Stomach (tissue), 8 donors: ENCODE measurements at regions not wholly inside any gene's neighbourhood (a gene's known extent, or its start where the extent isn't known, plus 50 kb on each side); places are given as distances from the start of the nearest gene placed in this dataset.

ENCODE experiments used
- DNase-seq, 2 donors: peaks; one replicate each; pipeline versions ENCODE4 v3.0.0 to v3.0.0-alpha.2; 2013 to 2019
- H3K27ac ChIP-seq, 5 donors: fragments of 200-600 bp in 4 of 5; sonication (generic) in 4 of 5; one replicate each; pipeline ENCODE4 v1.5.1; 2013 to 2019; ENCODE audit warnings: mild to moderate bottlenecking in 1 of 5, moderate library complexity in 1 of 5
- H3K27me3 ChIP-seq, 3 donors: fragments of 200-600 bp; sonication (generic); one replicate each; pipeline ENCODE4 v1.5.1; 2017 to 2019; ENCODE audit warnings: mixed run types in 1 of 3
- H3K36me3 ChIP-seq, 4 donors: fragments of 200-600 bp; sonication (generic); 1 replicate in 3 of 4; 2 replicates in 1 of 4; pipeline ENCODE4 v1.5.1; 2016 to 2019
- H3K4me1 ChIP-seq, 4 donors: fragments of 200-600 bp; sonication (generic); one replicate each; pipeline ENCODE4 v1.5.1; 2016 to 2019
- H3K4me3 ChIP-seq, 4 donors: fragments of 200-600 bp; sonication (generic) in 3 of 4; one replicate each; pipeline ENCODE4 v1.5.1; 2016 to 2019; ENCODE audit warnings: mild to moderate bottlenecking in 1 of 4
- H3K9me3 ChIP-seq, 4 donors: fragments of 200-600 bp; sonication (generic); one replicate each; pipeline ENCODE4 v1.5.1; 2016 to 2019
- CTCF ChIP-seq, 7 experiments: fragments of 450-650 bp in 4 of 7; fragments of 200-600 bp in 3 of 7; sonication (generic) in 3 of 7; IDR thresholded peaks; one replicate each; pipeline ENCODE4 v1.5.1; 2016 to 2019; ENCODE audit warnings: antibody characterized with exemption in 7 of 7, control low read depth in 2 of 7, mild to moderate bottlenecking in 1 of 7
- EP300 ChIP-seq: sonication (generic); formaldehyde crosslinking; IDR thresholded peaks from one replicate; pipeline ENCODE4 v1.6.1; 2017; ENCODE audit warnings: antibody characterized with exemption
- POLR2A ChIP-seq, 4 donors: fragments of 450-650 bp; IDR thresholded peaks; one replicate each; pipeline ENCODE4 v1.6.1; 2016; ENCODE audit warnings: antibody characterized with exemption in 4 of 4, control low read depth in 2 of 4, mild to moderate bottlenecking in 1 of 4, moderate library complexity in 1 of 4
- POLR2AphosphoS5 ChIP-seq, 3 donors: sonication (generic); formaldehyde crosslinking; IDR thresholded peaks; one replicate each; pipeline ENCODE4 v1.6.1; 2016; ENCODE audit warnings: antibody characterized with exemption in 3 of 3
- WGBS, 5 donors: extraction: QIAGEN DNeasy Blood & Tissue Kit in 3 of 5; methylation state at CpG; one replicate each; pipeline versions ENCODE4 v1.1.5 to v1.1.7; 2013 to 2018; 5-methylcytosine and 5-hydroxymethylcytosine counted together
- intact Hi-C: fragments of 100-400 bp; cut with DNase I; formaldehyde crosslinking; loops from one replicate; pipeline ENCODE4 v1.15.1; 2023; ENCODE audit warnings: low total_unique reads
- donor health status: healthy with polysubstance abuse.
- donor health status: Bipolar disorder and iron deficiency.
- donor health status: healthy.

- no peaks in the 10 kb centered on the region for H3K4me1 ChIP-seq
- H3K27me3 ChIP-seq = no peaks in the 10 kb centered on the region
- H3K9me3 ChIP-seq = peaks cover 0 to 8% (median 8%) of the 10 kb centered on the region in 4 donors
- H3K36me3 ChIP-seq = no peaks in the 10 kb centered on the region
- no peak overlapping the region for H3K4me3 ChIP-seq
- 96 to 99% (median 96%) methylated on average over 3 of the region's 3 CpGs for whole genome bisulfite sequencing, 5 donors
- DNase-seq = no peak
- TF ChIP-seq EP300 (no peak), POLR2AphosphoS5 (IDR thresholded peaks at IDR 0.05) (no peak), POLR2A (IDR thresholded peaks at IDR 0.05) (no peak), CTCF (IDR thresholded peaks at IDR 0.05) (no peak)
- H3K27ac ChIP-seq = no peak overlapping the region
- intact Hi-C loops = no loop called here
Observed at GRCh38 chr13:80273718-80274117, 67.2 kb downstream of the SPRY2 start.

DNA sequence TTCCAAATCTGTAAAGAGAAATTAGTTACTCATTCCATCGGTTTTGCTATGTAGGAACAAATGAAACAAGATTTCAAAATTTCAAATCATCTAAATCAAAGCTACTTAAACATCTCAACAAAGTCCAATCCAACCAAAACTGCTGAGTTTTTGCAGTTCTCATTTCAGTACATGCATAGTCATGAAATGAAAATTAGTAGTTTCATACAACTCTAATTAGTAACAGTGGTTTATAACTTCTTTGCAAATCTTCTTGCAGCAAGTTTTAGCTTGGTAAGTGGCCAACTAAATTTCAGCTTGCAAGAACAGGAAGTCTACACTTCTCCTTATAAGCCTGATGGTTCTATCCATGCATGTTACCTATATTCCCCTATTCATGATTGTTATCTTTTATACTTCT lies 75.6 kb downstream of the SPRY2 start:
- no peak for DNase-seq
- no peak for TF ChIP-seq POLR2AphosphoS5 (IDR thresholded peaks at IDR 0.05)
- no peak for TF ChIP-seq EP300
- TF ChIP-seq POLR2A (IDR thresholded peaks at IDR 0.05) = no peak

DNA sequence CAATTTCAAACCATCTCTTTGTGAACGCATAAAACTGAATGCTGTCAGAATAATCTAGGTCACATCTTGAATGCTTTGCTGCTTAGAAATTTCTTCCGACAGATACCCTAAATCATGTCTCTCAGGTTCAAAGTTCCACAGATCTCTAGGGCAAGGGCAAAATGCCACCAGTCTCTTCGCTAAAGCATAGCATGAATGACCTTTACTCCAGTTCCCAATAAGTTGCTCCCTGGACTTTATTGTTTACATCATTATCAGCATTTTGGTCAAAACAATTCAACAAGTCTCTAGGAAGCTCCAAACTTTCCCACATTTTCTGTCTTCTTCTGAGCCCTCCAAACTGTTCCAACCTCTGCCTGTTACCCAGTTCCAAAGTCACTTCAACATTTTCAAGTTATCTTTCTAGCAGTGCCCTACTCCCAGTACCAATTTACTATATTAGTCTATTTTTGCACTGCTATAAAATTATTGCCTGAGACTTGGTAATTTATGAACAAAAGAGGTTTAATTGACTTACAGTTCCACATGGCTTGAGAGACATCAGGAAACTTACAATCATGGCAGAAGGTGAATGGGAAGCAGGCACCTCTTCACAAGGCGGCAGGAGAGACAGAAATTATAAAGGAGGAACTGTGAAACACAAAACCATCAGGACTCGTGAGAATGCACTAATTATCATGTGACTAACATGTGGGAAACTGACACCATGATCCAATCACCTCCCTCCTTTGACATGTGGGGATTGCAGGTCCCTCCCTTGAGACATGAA lies 77.0 kb downstream of the SPRY2 start:
- Histone ChIP-seq H3K4me1 (no peaks in the 10 kb centered on the region), H3K9me3 (peaks cover 0 to 16% (median 6%) of the 10 kb centered on the region in 4 donors), H3K27ac (no peak overlapping the region), H3K36me3 (no peaks in the 10 kb centered on the region), H3K27me3 (no peaks in the 10 kb centered on the region), H3K4me3 (no peak overlapping the region)
- TF ChIP-seq CTCF (IDR thresholded peaks at IDR 0.05) (no peak), EP300 (no peak), POLR2A (IDR thresholded peaks at IDR 0.05) (no peak), POLR2AphosphoS5 (IDR thresholded peaks at IDR 0.05) (no peak)
- intact Hi-C loops = no loop called here
- no peak for DNase-seq
- 74 to 91% (median 89%) methylated on average over 5 of the region's 5 CpGs for WGBS, 5 donors

More for the DNA sequence above, 75.6 kb downstream of the SPRY2 start:
- WGBS, 5 donors = 71 to 93% (median 83%) methylated on average over 1 of the region's 1 CpG
- H3K27me3 ChIP-seq = no peaks in the 10 kb centered on the region
- intact Hi-C loops = no loop called here
- H3K4me3 ChIP-seq = no peak overlapping the region
- peaks cover 0 to 16% (median 6%) of the 10 kb centered on the region in 4 donors for H3K9me3 ChIP-seq
- no peaks in the 10 kb centered on the region for H3K4me1 ChIP-seq
- H3K27ac ChIP-seq = no peak overlapping the region
- no peaks in the 10 kb centered on the region for H3K36me3 ChIP-seq

DNA sequence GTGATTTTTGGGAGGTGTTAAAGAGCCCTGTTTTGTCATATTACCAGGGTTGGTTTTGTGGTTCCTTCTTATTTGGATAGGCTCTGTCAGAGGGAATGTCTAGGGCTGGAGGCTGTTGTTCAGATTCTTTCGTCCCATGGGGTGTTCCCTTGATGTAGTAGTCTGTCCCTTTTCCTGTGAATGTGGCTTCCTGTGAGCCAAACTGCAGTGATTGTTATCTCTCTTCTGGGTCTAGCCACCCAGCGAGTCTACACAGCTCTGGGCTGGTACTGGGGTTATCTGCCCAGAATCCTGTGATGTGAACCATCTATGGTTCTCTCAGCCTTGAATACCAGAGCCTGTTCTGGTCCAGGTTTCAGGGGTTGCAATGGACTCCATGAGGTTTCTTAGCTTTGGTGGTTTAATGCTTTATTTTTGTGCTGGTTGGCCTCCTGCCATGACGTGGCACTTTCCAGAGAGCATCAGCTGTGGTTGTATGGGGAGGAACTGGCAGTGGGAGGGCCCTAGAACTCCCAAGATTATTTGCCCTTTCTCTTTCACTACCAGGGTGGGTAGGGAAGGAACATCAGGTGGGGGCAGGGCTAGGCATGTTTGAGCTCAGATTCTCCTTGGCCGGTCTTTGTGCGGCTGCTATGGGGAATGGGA lies 78.8 kb downstream of the SPRY2 start:
- H3K9me3 ChIP-seq = peaks cover 0 to 16% (median 6%) of the 10 kb centered on the region in 4 donors
- 86 to 91% (median 88%) methylated on average over 5 of the region's 5 CpGs for WGBS, 5 donors
- no peaks in the 10 kb centered on the region for H3K36me3 ChIP-seq
- no peak for DNase-seq
- H3K27ac ChIP-seq = no peak overlapping the region
- H3K27me3 ChIP-seq = no peaks in the 10 kb centered on the region
- TF ChIP-seq EP300 (no peak), POLR2AphosphoS5 (IDR thresholded peaks at IDR 0.05) (no peak), POLR2A (IDR thresholded peaks at IDR 0.05) (no peak), CTCF (IDR thresholded peaks at IDR 0.05) (no peak)
- H3K4me1 ChIP-seq = no peaks in the 10 kb centered on the region
- no peak overlapping the region for H3K4me3 ChIP-seq
- intact Hi-C loops = no loop called here

- 74 to 93% (median 83%) methylated on average over 1 of the region's 1 CpG for WGBS, 5 donors
- no peaks in the 10 kb centered on the region for H3K27me3 ChIP-seq
- H3K4me3 ChIP-seq = no peak overlapping the region
- peak in 1 of 2 donors; percentile 20 for DNase-seq
- intact Hi-C loops = no loop called here
- H3K27ac ChIP-seq = no peak overlapping the region
- TF ChIP-seq POLR2A (IDR thresholded peaks at IDR 0.05) (no peak), POLR2AphosphoS5 (IDR thresholded peaks at IDR 0.05) (no peak), CTCF (IDR thresholded peaks at IDR 0.05) (no peak), EP300 (no peak)
- H3K36me3 ChIP-seq = no peaks in the 10 kb centered on the region
- no peaks in the 10 kb centered on the region for H3K4me1 ChIP-seq
- H3K9me3 ChIP-seq = peaks cover 0 to 13% (median 4%) of the 10 kb centered on the region in 4 donors
Observed at GRCh38 chr13:80259159-80259558, 81.8 kb downstream of the SPRY2 start.
